H1 (cell line): ENCODE measurements at regions not wholly inside any gene's neighbourhood (a gene's known extent, or its start where the extent isn't known, plus 50 kb on each side); places are given as distances from the start of the nearest gene placed in this dataset.

Experiments used
- ATF2 ChIP-seq: IDR thresholded peaks from 2 replicates; pipeline ENCODE4 v1.6.1; 2012; ENCODE audit warnings: low read length, inconsistent platforms
- SIRT6 ChIP-seq: IDR thresholded peaks from one replicate; pipeline ENCODE4 v1.7.1; 2012; ENCODE audit warnings: low read length, inconsistent platforms
- SUZ12 ChIP-seq: fragments of 200-600 bp; sonication (generic); IDR thresholded peaks from 2 replicates; pipeline ENCODE4 v1.6.1; 2012; ENCODE audit warnings: mild to moderate bottlenecking, inconsistent platforms, low read length, moderate library complexity, mixed read lengths

DNA sequence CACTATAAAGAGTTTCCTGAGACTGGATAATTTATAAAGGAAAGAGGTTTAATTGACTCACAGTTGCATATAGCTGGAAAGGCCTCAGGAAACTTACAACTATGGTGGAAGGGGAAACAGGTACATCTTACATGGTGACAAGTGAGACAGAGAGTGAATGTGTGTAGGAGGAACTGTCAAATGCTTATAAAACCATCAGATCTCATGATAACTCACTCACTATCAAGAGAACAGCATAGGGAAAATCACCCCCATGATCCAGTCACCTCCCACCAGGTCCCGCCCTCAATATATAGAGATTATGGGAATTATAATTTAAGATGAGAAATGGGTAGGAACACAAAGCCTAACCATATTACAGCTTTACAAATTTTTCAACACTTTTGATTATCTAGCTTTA, 266.0 kb downstream of the DTHD1 start (continued):
- TF ChIP-seq ATF2 = no peak
- TF ChIP-seq SIRT6 = no peak
- TF ChIP-seq SUZ12 = no peak
